NCI-H2107 (cell line): ENCODE measurements at regions not wholly inside any gene's neighbourhood (a gene's known extent, or its start where the extent isn't known, plus 50 kb on each side); places are given as distances from the start of the nearest gene placed in this dataset.
"Not testable (repeated sequence)": the region's sequence is repeated elsewhere in the genome, so short reads cannot be mapped to it uniquely, and the experiment has no call there.

Experiments used
- DNase-seq: peaks from one replicate; lab custom pipeline; 2025; lab: John Stamatoyannopoulos, UW

DNA sequence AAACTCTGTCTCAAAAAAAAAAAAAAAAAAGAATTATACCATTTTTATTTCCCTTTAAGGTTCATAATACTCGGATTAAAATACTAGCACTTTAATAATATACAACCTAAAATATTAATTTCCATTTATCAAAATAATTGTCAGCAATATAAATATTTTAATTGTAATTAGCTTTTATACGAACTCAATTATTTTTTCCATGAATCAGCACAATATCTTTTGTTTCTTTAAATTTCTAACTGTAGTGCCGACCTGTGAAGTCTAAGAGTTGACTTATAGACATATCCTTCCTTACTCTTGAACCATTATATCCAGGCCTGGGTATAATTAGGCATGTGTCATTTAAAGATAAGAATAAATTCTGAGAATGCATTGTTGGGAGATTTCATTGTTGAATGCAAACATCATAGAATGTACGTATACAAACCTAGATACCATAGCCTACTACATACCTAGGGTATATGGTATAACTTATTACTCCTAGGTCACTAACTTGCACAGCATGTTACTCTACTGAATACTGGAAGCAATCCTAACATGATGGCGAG, 996.7 kb upstream of the TMPRSS15 start:
- DNase-seq: no peak

DNA sequence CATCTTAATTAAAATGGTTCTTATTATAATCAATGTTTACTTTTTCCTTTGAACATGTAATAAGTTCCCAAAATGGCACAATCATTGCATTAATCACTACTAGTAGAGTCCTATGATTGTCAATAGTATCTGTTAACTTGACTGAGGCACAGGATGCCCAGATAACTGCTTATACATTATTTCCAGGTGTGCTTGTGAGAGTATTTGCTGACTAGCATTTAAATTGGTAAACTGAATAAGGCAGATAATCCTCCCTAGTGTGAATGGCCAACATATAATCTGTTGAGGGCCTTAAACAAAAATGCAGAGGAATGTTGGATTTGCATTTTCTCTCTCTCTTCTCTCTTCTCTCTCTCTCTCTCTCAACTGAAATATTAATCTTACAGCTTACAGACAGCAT, 999.3 kb upstream of the TMPRSS15 start:
- DNase-seq: no peak

DNA sequence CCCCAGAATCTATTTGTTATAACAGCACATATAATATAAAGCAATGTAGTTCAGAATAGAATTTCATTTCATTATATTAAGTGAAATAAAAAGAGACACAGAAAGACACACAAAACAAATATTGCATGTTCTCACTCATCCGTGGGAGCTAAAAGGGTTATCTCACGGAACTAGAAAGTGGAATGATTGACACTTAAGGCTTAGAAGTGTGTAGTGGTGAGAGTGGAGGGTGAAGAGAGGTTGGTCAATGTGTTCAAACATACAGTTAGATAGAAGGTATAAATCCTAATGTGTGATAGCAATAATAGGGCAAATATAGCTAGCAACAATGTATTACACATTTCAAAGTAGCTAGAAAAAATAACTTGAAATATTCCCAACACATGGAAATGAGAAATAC, 1001.7 kb upstream of the TMPRSS15 start:
- no peak for DNase-seq

DNA sequence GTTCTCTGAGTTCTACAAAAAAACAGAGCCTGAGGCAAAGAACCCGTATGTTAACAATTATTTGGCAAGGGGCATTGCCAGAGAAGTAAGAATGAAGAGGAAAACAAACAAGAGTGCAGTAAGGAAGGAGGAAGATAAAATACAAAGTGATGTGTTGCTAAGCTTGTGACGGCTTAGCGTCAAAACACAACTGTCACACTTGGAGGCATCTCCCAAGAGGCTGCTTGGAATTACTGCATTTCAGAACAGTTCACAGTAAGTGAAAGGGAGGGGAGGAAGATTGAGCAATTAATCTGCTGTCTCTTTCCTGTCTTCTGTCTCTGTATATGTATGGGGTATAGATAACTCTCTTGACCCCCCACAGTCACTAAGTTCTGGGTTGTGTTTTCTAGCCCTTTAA, 1017.0 kb upstream of the TMPRSS15 start:
- DNase-seq: no peak

DNA sequence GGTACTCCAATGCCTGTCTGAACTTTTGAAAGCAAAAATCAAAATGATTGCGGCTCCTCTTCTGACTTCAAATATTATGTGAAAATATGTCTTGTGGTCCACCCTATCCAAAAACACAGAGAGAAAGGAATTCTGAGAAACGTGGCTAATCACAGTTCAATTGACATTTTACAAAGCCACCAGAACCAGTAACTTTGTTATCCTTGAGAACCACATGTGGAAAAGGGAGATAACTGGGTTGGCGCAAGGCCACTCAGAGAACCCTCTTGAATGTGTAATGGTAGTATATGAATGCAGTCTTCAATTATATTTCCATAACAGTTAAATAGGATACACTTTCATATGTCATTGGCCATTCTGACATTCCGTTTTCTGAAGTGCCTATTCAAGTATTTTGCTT, 1030.0 kb upstream of the TMPRSS15 start:
- DNase-seq: no peak

DNA sequence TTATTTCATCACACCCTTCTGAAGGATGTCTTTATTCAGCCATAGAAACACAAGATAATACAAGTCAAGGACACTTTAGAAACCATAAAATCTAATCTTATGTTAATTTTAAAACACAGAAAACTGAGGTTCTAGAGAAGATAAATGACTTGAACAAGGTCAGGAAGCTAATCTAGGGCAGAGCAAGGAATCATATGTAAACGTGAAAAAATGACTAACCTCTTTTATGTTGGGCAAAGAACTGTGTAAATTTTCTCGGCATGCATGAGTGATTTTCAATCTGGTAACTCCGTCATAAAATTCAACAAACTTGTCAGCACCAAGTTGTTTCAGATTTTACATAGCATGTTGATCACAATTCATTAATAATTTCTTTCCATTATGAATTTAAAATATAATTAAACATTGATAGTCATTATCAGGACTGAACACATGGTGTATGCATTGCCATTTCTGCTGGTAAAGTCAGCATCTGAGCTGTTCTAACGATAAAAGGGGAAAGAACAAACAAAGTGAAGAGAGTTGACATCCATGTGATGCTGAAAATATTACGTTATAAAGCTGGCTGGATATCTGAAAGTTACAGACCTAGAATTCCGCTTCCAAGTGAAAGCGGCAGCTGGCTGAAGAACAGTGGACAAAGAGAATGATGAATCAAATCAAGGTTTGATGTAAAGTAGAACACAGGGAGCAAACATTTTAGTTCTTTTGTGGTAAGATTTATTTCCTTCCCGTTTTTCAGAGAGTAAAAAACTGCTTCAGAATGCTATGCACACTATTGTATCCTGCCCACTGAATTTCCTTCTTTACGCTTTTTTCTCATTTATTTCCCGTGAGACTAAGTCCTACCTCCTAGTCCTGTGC, 1037.4 kb upstream of the TMPRSS15 start:
- DNase-seq: no peak

DNA sequence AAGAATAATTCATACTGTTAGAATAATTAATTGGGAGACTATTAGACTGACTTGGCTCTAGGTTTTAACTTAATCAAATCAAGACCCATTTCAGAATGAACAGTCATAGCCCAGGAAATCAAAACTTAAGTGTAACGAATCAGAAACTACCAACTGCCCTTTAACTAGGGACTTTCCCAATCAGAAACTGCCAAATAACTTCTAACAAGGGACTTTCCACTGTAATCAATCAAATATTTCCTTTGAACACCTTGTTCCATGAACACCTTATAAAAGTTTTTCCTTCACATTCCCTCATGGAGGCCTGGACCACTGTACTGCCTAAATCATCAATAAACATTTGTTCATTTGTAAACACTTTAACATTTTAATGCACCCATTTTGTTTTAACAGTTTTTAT, 1054.7 kb upstream of the TMPRSS15 start:
- no peak for DNase-seq

DNA sequence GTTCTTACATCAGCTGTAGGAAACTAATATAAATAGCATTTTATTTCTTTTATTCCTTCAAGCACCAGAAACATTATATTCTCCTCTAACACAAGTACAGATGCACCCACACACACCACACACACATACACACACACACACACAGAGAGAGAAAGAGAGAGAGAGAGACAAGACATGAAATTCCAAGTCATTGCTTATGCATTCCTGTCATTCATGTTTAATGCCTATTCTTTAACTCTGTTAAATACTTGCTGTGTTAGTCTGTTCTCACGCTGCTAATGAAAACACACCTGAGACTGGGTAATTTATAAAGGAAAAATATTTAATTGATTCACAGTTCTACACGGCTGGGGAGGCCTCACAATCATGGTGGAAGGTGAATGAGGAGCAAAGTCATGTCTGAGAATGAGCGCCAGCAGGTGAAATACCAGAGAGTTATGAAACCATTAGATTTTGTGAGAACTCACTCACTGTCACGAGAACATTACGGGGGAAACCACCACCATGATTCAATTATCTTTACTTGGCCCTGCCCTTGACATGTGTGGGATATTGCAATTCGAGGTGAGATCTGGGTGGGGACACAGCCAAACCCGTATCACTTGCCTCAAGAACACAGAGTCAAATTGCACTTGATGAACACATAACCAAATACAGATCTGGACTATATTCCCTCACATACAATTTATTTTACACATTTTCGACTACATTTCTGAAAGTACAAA, 1058.1 kb upstream of the TMPRSS15 start:
- no peak for DNase-seq

DNA sequence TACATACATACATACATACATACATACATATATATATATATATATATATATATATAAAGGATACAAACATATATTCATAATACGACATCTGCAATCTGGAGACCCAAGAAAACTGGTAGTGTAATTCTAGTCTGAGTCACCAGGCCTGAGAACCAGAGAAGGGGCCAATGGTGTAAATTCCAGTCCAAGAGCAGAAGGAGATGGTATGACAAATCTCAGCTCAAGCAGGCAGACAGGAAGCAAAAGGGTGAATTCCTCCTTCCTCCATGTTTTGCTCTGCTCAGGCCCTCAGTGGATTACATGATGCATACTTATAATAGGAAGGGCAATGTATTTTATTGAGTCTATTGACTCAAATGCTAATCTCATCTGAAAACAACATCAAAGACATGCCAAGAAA, 1060.4 kb upstream of the TMPRSS15 start:
- DNase-seq: no peak

DNA sequence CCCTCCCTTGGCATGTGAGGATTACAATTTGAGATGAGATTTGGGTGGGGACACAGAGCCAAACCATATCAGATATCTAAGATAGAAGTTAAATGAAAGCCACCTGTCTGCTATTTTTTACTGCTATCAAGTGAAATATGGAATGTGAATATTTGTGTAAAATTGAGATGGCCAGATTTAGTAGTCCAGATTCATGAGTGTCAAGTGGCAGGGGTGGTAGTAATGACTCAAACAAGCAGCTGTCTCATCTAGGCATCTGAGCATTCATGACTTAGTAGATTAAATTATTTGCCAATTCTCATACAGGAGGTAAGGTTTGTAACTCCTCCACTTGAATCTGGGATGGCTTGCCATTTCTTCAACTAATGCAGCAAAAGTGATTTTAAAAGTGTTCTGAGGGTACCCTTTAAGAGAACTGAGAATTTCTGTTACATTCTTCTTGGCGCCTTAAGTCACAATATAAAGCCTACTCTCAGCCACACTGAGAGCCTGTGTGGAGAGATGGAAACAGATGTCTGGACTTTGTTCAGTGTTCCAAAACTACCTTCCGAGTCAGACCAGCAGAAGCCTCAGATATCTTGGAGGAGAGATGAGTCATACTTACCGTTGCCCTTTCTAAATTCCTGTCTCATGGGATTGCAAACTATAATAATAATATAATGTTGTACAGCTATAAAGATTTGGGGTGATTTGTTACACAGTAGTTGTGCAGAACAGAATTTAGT, 1065.6 kb upstream of the TMPRSS15 start:
- DNase-seq: no peak

DNA sequence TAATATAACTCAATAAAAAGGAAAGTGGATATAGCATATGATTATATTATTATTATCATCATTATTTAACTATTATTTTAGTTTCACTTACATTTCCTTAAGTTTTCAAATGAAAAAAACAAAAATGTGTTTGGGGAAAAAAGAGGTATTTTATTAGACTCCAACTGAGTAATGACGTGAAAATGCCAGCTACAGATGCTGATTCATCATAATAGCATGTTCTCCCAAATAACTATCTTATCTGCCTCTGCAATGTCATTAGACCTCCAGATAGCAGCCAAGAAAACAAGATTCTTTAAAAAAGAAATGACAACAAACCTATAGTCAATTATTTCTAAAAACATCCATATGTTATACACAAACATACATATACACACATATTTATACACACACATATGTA, 1071.9 kb upstream of the TMPRSS15 start:
- no peak for DNase-seq

DNA sequence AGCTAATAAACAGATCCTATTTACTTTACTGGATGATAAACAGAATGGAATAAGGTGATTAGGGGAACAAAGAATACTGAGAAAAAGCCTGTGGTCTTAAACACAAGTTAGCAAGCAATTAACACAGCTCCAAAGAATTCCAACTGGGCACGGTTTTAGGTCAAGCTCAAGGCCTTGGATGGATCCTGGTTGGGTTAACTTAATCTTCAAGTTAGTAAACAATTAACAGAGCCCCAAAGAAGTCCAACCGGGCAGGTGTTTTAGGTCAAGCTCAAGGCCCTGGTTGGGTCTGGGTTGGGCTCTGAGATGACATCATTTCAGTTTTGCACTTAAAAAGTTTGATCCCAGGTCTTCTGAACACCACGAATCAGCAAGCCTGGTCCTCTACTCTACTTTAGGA, 1086.3 kb upstream of the TMPRSS15 start:
- no peak for DNase-seq

DNA sequence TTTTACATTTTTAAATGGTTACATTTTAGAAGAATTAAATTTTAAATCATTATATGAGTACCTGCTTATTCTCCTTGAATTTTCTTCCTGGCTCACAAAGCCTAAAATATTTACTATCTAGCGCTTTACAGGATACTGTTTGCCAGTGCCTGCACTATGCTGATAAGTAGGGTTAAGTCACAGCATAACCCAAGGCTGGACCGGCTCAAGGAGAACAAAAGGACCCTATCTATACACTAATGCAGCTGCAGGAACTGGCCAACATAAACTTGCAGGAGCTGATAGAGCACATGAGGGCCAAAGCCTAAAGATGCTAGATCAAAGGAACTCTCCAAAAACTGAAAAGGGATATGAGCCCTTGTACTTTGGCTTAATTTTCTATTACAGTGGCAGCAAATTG, 1086.9 kb upstream of the TMPRSS15 start:
- no peak for DNase-seq

DNA sequence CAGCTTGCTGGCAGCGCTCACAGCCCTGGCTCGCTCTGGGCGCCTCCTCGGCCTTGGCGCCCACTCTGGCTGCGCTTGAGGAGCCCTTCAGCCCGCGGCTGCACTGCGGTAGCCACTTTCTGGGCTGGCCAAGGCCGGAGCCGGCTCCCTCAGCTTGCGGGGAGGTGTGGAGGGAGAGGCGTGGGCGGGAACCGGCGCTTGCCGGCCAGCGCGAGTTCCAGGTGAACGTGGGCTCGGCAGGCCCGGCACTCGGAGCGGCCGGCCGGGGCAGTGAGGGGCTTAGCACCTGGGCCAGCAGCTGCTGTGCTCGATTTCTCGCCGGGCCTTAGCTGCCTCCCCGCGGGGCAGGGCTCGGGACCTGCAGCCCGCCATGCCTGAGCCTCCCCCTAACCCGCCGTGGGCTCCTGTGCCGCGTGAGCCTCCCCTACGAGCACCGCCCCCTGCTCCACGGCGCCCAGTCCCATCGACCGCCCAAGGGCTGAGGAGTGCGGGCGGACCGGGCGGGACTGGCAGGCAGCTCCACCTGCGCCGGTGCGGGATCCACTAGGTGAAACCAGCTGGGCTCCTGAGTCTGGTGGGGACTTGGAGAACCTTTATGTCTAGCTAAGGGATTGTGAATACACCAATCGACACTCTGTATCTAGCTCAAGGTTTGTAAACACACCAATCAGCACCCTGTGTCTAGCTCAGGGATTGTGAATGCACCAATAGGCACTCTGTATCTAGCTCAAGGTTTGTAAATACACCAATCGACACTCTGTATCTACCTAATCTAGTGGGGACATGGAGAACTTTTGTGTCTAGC, 1090.1 kb upstream of the TMPRSS15 start:
- DNase-seq: not testable (repeated sequence)

DNA sequence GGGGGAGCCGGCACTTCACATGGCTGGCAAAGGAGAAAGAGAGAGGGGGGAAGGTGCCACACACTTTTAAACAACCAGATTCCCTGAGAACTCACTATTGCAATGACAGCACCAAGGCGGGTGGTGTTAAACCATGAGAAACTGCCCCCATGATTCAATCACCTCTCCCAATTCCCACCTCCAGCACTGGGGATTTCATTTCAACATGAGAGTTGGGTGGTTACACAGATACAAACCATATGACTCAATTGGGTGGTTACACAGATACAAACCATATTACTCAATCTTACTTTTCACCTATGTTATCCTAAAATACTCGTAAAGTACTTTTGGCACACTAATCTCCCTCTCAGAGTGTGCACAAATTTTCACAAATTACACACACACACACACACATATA, 1097.5 kb upstream of the TMPRSS15 start:
- no peak for DNase-seq

DNA sequence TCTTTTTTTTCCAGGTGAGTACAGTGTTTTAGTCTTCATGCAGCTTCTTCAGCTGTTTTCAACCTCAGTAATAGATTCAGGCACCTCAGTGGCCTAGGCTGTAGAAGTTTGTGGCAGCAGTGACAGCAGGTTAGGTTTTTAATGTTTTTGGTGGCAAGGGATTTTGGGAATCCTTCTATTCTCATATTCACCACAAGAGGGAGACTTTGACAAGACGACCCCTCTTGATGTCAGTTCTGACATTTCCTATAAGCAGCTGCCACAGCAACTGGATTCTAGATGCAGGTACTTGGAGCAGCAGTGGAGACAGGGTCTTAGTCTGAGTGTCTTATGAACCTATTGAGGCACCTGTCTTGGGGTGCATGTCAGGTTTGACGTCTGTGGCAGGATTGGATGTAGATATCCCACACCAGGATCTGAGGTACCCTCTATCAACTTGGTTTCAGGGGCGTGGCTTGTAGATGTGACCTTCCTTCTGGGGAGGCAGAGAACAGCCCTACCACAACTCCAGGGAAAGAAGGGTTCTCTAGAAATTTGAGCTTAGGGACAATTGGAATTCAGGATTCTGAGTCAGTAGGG, 1104.2 kb upstream of the TMPRSS15 start:
- no peak for DNase-seq

DNA sequence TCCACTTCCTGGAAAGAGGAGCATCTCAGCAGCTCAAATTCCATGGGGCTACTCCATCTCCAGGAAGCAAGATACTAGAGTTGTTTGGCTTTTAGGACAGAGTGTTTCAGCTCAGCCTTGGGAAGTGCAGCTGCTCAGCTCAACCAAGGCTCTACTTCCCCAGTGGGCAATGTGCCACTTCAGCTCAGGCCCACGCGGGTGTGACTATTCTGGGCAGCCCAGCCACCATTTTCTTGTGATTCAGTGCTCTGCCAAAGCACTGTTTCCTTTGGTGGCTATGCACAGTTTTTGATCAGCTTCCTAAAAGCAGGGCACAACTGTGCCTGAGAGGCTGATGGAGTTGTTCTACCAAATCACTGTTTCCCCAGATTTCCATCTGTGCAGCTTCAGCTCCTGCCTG, 1104.9 kb upstream of the TMPRSS15 start:
- DNase-seq: no peak

DNA sequence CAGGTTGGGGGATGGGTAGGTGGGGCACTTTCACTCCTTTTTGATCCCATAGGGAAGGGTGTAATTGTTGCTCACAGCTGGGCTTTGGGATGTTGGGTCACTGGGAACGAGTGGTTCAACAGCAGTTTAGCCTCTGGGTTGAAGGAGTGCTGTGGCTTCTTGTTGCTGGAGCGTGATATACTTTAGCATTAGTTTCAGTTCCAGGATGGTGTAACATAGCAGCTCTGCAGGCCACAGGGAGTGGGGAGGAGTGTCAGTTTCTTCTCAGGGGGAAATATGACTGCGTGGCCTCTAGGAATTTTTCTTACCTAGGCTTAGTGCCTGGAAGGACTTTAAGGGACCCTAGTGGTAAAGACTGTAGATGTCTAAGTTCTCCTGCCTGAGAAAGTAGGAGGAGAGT, 1105.3 kb upstream of the TMPRSS15 start:
- no peak for DNase-seq

DNA sequence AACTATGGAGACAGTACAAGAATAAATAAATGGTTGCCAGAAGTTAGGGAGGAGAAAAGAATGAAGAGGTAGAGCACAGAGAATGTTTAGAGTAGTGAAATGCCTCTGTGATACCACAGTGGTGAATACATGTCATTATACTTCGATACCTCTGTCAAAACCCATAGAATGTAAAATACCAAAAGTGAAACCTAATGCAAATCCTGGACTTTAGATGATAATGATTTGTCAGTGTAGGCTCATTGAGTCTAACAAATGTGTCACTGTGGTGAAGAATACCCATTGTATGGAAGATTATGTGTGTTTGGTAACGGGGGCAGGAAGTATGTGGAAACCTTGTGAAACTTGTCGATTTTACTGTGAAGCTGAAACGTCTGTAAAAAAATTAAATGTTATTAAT, 1106.5 kb upstream of the TMPRSS15 start:
- no peak for DNase-seq

DNA sequence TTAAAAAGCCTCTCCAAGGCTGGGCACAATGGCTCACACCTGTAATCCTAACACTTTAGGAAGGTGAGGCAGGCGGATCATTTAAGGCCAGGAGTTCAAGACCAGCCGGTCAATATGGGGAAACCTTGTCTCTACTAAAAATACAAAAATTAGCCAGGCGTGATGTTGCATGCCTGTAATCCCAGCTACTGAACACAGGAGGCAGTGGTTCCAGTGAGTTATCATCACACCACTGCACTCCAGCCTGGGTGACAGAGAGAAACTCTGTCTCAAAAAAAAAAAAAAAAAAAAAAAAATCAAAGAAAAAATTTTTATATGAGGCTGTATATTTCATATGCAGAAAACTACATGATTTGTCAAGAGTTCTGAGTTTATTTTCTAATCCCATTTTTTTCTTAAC, 1107.1 kb upstream of the TMPRSS15 start:
- DNase-seq: no peak

DNA sequence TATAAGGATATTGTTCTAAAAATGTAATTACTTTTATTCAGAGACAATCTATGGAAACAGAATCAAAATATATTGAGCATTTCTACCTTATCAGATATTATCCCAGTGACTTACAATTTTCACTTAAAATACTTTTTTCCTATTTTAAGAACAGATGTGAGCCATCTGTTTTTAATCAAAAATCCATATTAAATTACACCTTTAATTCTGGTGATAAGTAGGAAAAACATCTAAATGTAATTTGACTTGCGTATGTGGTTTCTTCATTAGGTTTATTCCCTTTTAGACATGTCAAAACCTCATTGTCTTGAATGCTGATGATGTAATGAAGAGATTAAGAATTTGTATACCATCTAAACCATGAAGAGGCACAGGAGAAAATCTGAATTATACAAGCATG, 1118.8 kb upstream of the TMPRSS15 start:
- DNase-seq: no peak
